ENCODE measurements at regions not wholly inside any gene's neighbourhood (a gene's known extent, or its start where the extent isn't known, plus 50 kb on each side); places are given as distances from the start of the nearest gene placed in this dataset.

GRCh38 chr10:120177330-120177729, 279.7 kb upstream of the PLPP4 start:
- TF ChIP-seq CTCF (conservative IDR thresholded peaks at IDR 0.05): no peak
- TF ChIP-seq EZH2 (IDR thresholded peaks at IDR 0.05; ENCODE audit: low read depth): no peak
- BruUV-seq (replicated peaks): no TSS peak
- intact Hi-C loops (cut with micrococcal nuclease; ENCODE audit: unreplicated experiment): no loop called here

GRCh38 chr10:120180160-120180559, 276.9 kb upstream of the PLPP4 start:
- Histone ChIP-seq H3K9me3 (ENCODE audit: insufficient read depth, low read depth) (no peaks in the 10 kb centered on the region), H3K79me2 (ENCODE audit: low read depth) (no peaks in the 10 kb centered on the region), H3K4me1 (replicated peaks; ENCODE audit: insufficient read depth) (no peaks in the 10 kb centered on the region), H4K20me1 (ENCODE audit: insufficient read depth) (no peaks in the 10 kb centered on the region), H2AFZ (no peak overlapping the region), H3K36me3 (ENCODE audit: low read depth) (no peaks in the 10 kb centered on the region), H3K27me3 (ENCODE audit: insufficient read depth, low read depth) (peaks cover 6% of the 10 kb centered on the region), H3K9me2 (ENCODE audit: insufficient read depth) (no peaks in the 10 kb centered on the region), H3K4me2 (no peak overlapping the region), H3K27ac (no peak overlapping the region), H3K4me3 (no peak overlapping the region), H3F3A (ENCODE audit: insufficient read depth, low read depth) (no peaks in the 10 kb centered on the region)
- no peak for DNase-seq
- POLR2A ChIA-PET (ENCODE audit: unreplicated experiment): no interaction called here
- no TSS peak for BruUV-seq (replicated peaks)
- intact Hi-C loops (cut with micrococcal nuclease; ENCODE audit: unreplicated experiment): no loop called here
- CTCF ChIA-PET: no interaction called here
- TF ChIP-seq CTCF (conservative IDR thresholded peaks at IDR 0.05) (no peak), EZH2 (IDR thresholded peaks at IDR 0.05; ENCODE audit: low read depth) (no peak)

More at GRCh38 chr10:120177330-120177729, 279.7 kb upstream of the PLPP4 start:
- Histone ChIP-seq H4K20me1 (ENCODE audit: insufficient read depth) (no peaks in the 10 kb centered on the region), H3K4me2 (no peak overlapping the region), H3K79me2 (ENCODE audit: low read depth) (no peaks in the 10 kb centered on the region), H3K9me2 (ENCODE audit: insufficient read depth) (no peaks in the 10 kb centered on the region), H3K36me3 (ENCODE audit: low read depth) (no peaks in the 10 kb centered on the region), H2AFZ (no peak overlapping the region), H3K27me3 (ENCODE audit: insufficient read depth, low read depth) (peaks cover 6% of the 10 kb centered on the region), H3K9me3 (ENCODE audit: insufficient read depth, low read depth) (no peaks in the 10 kb centered on the region), H3K4me1 (replicated peaks; ENCODE audit: insufficient read depth) (no peaks in the 10 kb centered on the region), H3K27ac (no peak overlapping the region), H3K4me3 (no peak overlapping the region), H3F3A (ENCODE audit: insufficient read depth, low read depth) (no peaks in the 10 kb centered on the region)
- DNase-seq: no peak
- ChIA-PET POLR2A (ENCODE audit: unreplicated experiment) (no interaction called here), CTCF (no interaction called here)

- no peaks in the 10 kb centered on the region for H3K36me3 ChIP-seq (ENCODE audit: low read depth)
- no peak for DNase-seq
- CTCF ChIA-PET: no interaction called here
- no peak overlapping the region for H2AFZ ChIP-seq
- no peak overlapping the region for H3K4me2 ChIP-seq
- H4K20me1 ChIP-seq (ENCODE audit: insufficient read depth): no peaks in the 10 kb centered on the region
- no peak overlapping the region for H3K27ac ChIP-seq
- TF ChIP-seq CTCF (conservative IDR thresholded peaks at IDR 0.05): no peak
- TF ChIP-seq EZH2 (IDR thresholded peaks at IDR 0.05; ENCODE audit: low read depth): no peak
- no peaks in the 10 kb centered on the region for H3K9me2 ChIP-seq (ENCODE audit: insufficient read depth)
- POLR2A ChIA-PET (ENCODE audit: unreplicated experiment): no interaction called here
- H3K79me2 ChIP-seq (ENCODE audit: low read depth): no peaks in the 10 kb centered on the region
- H3K27me3 ChIP-seq (ENCODE audit: insufficient read depth, low read depth): peaks cover 6% of the 10 kb centered on the region
- intact Hi-C loops (cut with micrococcal nuclease; ENCODE audit: unreplicated experiment): no loop called here
- no peak overlapping the region for H3K4me3 ChIP-seq
- no peaks in the 10 kb centered on the region for H3K4me1 ChIP-seq (replicated peaks; ENCODE audit: insufficient read depth)
- no peaks in the 10 kb centered on the region for H3K9me3 ChIP-seq (ENCODE audit: insufficient read depth, low read depth)
- no peaks in the 10 kb centered on the region for H3F3A ChIP-seq (ENCODE audit: insufficient read depth, low read depth)
- no TSS peak for BruUV-seq (replicated peaks)
Measured at GRCh38 chr10:120181154-120181553, 275.9 kb upstream of the PLPP4 start.
